Ectodermal cell (in vitro differentiated cells): ENCODE measurements at regions not wholly inside any gene's neighbourhood (a gene's known extent, or its start where the extent isn't known, plus 50 kb on each side); places are given as distances from the start of the nearest gene placed in this dataset.

ENCODE experiments used
- H3K27ac ChIP-seq: 2 replicates; pipeline ENCODE4 v1.7.0; 2013; ENCODE audit warnings: mild to moderate bottlenecking, low read depth, low read length; ENCODE audit not compliant: insufficient read depth, poor library complexity, severe bottlenecking
- H3K27me3 ChIP-seq: 2 replicates; pipeline ENCODE4 v1.7.0; 2013; ENCODE audit warnings: mild to moderate bottlenecking, low read length; ENCODE audit not compliant: insufficient read depth, control insufficient read depth, poor library complexity, severe bottlenecking
- H3K36me3 ChIP-seq: one replicate; pipeline ENCODE4 v1.7.0; 2013; ENCODE audit warnings: low read length; ENCODE audit not compliant: control insufficient read depth, insufficient read depth
- H3K4me1 ChIP-seq: one replicate; pipeline ENCODE4 v1.7.0; 2013; ENCODE audit warnings: low read length; ENCODE audit not compliant: control insufficient read depth, insufficient read depth
- H3K4me3 ChIP-seq: 2 replicates; pipeline ENCODE4 v1.7.0; 2013; ENCODE audit warnings: low read depth, low read length, control low read depth; ENCODE audit not compliant: insufficient read depth
- H3K9me3 ChIP-seq: 2 replicates; pipeline ENCODE4 v1.7.0; 2013; ENCODE audit warnings: mild to moderate bottlenecking, low read length, moderate library complexity; ENCODE audit not compliant: control insufficient read depth
- WGBS, 2 experiments: methylation state at CpG; one replicate each; pipeline ENCODE4 v1.1.7; 2013; ENCODE audit warnings: missing lambda C conversion rate in 2 of 2; 5-methylcytosine and 5-hydroxymethylcytosine counted together

GRCh38 chr20:46828471-46828870, 66.2 kb upstream of the EYA2 start:
- Histone ChIP-seq H3K36me3 (no peaks in the 10 kb centered on the region), H3K27me3 (no peaks in the 10 kb centered on the region), H3K9me3 (no peaks in the 10 kb centered on the region), H3K4me1 (no peaks in the 10 kb centered on the region), H3K4me3 (no peak overlapping the region), H3K27ac (no peak overlapping the region)
- 91 to 94% methylated on average over 2 of the region's 2 CpGs for WGBS, 2 experiments

DNA sequence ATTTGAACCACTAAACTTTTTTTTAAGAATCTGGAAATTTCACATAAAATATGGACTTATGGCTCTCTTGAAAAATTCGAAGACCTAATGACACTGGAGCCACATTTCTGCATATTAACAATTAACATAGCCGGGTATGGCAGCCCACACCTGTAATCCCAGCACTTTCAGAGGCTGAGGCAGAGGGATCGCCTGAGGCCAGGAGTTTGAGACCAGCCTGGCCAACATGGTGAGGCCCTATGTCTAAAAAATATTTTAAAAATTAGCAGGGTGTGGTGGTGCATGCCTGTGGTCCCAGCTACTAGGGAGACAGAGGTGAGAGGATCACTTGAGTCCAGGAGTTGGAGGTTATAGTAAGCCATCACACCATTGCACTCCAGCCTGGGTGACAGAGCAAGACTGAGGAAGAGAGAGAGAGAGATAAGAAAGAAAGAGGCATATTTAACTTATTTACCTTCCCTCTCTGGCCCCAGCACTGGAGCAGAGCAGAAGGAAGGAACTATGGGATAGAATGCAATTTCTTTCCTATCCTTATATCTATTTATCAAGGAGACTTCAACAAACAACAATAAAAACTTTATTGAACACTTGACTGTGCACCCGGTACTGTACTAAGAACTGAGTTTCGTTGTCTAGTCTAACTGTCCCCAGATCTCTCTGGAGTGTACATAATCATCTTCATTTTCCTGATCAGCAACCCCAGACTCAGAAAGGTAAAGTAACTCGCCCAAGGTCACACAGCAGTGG, 63.6 kb upstream of the EYA2 start:
- no peaks in the 10 kb centered on the region for H3K36me3 ChIP-seq
- WGBS, 2 experiments = 76 to 83% methylated on average over 6 of the region's 6 CpGs
- no peaks in the 10 kb centered on the region for H3K4me1 ChIP-seq

GRCh38 chr20:46831633-46832011, 63.0 kb upstream of the EYA2 start:
- H3K27me3 ChIP-seq = no peaks in the 10 kb centered on the region
- H3K36me3 ChIP-seq = no peaks in the 10 kb centered on the region
- no peaks in the 10 kb centered on the region for H3K9me3 ChIP-seq
- no peak overlapping the region for H3K27ac ChIP-seq
- no peak overlapping the region for H3K4me3 ChIP-seq
- 92 to 97% methylated on average over 2 of the region's 2 CpGs for WGBS, 2 experiments
- no peaks in the 10 kb centered on the region for H3K4me1 ChIP-seq

More for the DNA sequence above, 63.6 kb upstream of the EYA2 start:
- H3K27ac ChIP-seq = no peak overlapping the region
- no peaks in the 10 kb centered on the region for H3K9me3 ChIP-seq
- no peaks in the 10 kb centered on the region for H3K27me3 ChIP-seq
- H3K4me3 ChIP-seq = no peak overlapping the region

GRCh38 chr20:46832555-46832954, 62.1 kb upstream of the EYA2 start:
- Histone ChIP-seq H3K9me3 (no peaks in the 10 kb centered on the region), H3K27me3 (no peaks in the 10 kb centered on the region), H3K4me3 (no peak overlapping the region), H3K27ac (no peak overlapping the region), H3K36me3 (no peaks in the 10 kb centered on the region), H3K4me1 (no peaks in the 10 kb centered on the region)
- 92 to 93% methylated on average over 3 of the region's 3 CpGs for WGBS, 2 experiments

DNA sequence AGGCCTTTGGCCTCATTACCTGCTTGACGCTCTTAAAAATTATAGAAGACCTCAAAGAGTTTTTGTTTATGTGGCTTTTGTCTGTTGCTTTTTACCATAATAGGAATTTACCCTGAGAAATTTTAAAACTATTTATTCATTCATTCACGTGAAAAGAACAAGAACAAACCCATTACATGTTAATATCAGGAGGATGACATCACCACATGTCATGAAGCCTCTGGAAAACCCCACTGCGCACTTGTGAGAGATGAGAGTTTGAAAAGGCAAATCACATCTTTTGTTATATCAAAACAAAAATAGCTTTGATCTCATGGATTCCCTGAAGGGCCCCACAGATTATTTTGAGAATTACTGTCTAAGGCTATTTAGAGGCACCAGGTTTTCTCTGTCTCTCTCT, 61.3 kb upstream of the EYA2 start:
- Histone ChIP-seq H3K27ac (no peak overlapping the region), H3K4me3 (no peak overlapping the region), H3K4me1 (no peaks in the 10 kb centered on the region), H3K27me3 (no peaks in the 10 kb centered on the region), H3K9me3 (no peaks in the 10 kb centered on the region), H3K36me3 (no peaks in the 10 kb centered on the region)
- 92 to 94% methylated on average over 3 of the region's 3 CpGs for WGBS, 2 experiments

DNA sequence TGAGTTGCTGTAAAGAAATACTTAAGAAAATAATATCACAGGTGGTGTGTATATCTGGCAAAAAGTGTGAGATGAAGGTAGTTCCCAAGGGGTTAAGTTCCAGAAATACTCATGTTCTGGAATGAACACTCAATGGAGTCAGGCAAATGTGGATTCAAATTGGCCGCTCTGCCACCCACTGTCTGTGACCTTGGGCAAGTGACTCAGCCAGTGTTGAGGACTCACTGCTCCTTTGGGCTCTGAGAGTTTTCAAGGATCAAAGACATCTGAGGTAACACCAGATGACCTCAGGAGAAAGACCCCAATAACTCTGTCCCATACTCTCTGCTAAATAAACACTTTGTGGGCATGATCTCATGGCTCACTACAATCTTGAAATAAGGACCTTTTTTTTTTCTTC, 59.2 kb upstream of the EYA2 start:
- Histone ChIP-seq H3K27me3 (no peaks in the 10 kb centered on the region), H3K9me3 (no peaks in the 10 kb centered on the region), H3K36me3 (no peaks in the 10 kb centered on the region), H3K4me1 (no peaks in the 10 kb centered on the region), H3K4me3 (no peak overlapping the region), H3K27ac (no peak overlapping the region)
- WGBS, 2 experiments = 94 to 96% methylated on average over 1 of the region's 1 CpG

DNA sequence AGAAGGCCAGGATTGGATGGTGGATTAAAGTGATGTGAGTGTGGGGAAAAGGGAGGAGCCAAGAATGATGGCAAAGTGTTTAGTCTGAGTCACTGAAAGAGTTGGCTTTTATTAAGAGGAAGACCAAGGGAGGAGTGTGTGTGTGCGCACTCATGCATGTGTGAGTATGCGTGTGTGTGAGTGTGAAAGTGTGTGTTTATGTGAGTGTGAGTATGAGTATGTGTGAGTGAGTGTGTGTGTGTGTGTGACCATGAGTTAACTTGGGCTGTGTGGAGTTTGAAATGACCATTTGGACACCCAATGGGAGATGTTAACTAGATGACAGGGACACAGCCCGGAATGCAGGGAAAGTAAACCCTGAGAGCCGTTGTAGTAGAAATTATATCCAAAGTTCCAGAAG, 57.6 kb upstream of the EYA2 start:
- Histone ChIP-seq H3K27ac (no peak overlapping the region), H3K9me3 (no peaks in the 10 kb centered on the region), H3K4me1 (no peaks in the 10 kb centered on the region), H3K36me3 (no peaks in the 10 kb centered on the region), H3K4me3 (no peak overlapping the region), H3K27me3 (no peaks in the 10 kb centered on the region)
- WGBS, 2 experiments = 90 to 96% methylated on average over 4 of the region's 4 CpGs

DNA sequence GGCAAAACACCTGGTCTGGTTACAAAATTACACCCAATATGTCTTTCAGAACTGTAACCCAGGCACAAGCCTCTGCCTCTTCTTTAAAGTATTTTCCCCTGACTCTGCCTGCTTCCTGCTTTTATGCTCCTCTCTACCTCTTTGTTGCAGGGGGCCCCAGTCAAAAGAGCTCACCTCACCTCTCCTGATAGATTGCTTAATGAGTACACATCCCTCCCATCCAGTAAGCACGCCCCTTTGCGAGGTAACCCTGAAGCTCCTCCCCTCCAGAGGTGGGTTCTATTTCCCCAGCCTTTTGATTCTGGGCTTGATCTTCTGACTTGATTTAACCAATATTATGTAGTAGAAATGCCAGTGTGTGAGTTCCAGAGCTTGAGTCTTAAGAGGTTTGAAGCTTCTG, 56.6 kb upstream of the EYA2 start:
- Histone ChIP-seq H3K27me3 (no peaks in the 10 kb centered on the region), H3K9me3 (no peaks in the 10 kb centered on the region), H3K36me3 (no peaks in the 10 kb centered on the region), H3K27ac (no peak overlapping the region), H3K4me1 (no peaks in the 10 kb centered on the region), H3K4me3 (no peak overlapping the region)
- WGBS, 2 experiments = 62 to 68% methylated on average over 2 of the region's 2 CpGs

- Histone ChIP-seq H3K4me3 (no peak overlapping the region), H3K9me3 (no peaks in the 10 kb centered on the region), H3K27me3 (no peaks in the 10 kb centered on the region), H3K27ac (no peak overlapping the region), H3K36me3 (no peaks in the 10 kb centered on the region), H3K4me1 (no peaks in the 10 kb centered on the region)
- 85 to 87% methylated on average over 4 of the region's 4 CpGs for WGBS, 2 experiments
Measured at GRCh38 chr20:46840054-46840729, 54.5 kb upstream of the EYA2 start.
